ENCODE measurements at regions not wholly inside any gene's neighbourhood (a gene's known extent, or its start where the extent isn't known, plus 50 kb on each side); places are given as distances from the start of the nearest gene placed in this dataset. TPM values are rescaled to one million over a fixed set of nuclear protein-coding genes. Genes with fewer than 3 reads are reported as not detected.

DNA sequence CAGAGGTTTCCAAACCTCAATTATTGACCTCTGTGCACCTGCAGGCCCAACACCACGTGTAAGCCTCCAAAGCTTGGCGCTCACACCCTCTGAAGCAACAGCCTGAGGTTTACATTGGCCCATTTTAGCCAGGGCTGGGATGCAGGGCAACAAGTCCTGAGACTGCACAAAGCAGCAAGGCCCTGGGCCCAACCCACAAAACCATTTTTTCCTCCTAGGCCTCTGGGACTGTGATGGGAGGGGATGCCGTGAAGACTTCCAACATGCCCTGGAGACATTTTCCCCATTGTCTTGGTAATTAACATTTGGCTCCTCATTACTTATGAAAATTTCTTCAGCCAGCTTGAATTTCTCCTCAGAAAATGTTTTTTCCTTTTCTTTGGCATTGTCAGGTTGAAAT is 54.9 kb upstream of the CNKSR2 start:
- H3K27me3 ChIP-seq (replicated peaks; ENCODE audit: insufficient read depth), result no peaks in the 10 kb centered on the region
- in situ Hi-C loops (cut with MboI), result no loop called here
- no peak for DNase-seq
- no peaks in the 10 kb centered on the region for H3K4me1 ChIP-seq (ENCODE audit: insufficient read depth)
- WGBS, 2 experiments (ENCODE audit: low coverage in 1 of 2, low lambda C conversion rate in 2 of 2, missing lambda C conversion rate in 2 of 2), result 29 to 39% methylated on average over 3 of the region's 3 CpGs
- no peak overlapping the region for H3K4me3 ChIP-seq
- no peaks in the 10 kb centered on the region for H3F3A ChIP-seq (ENCODE audit: insufficient read depth)
- no peak overlapping the region for H3K27ac ChIP-seq
- H3K79me2 ChIP-seq (ENCODE audit: insufficient read depth), result no peaks in the 10 kb centered on the region
- no peak overlapping the region for H3K4me2 ChIP-seq (ENCODE audit: unreplicated experiment)
- TF ChIP-seq EZH2 (IDR thresholded peaks at IDR 0.05; ENCODE audit: insufficient read depth, poor library complexity, severe bottlenecking), result no peak
- TF ChIP-seq EZH2phosphoT487 (IDR thresholded peaks at IDR 0.05; ENCODE audit: insufficient read depth, low read depth), result no peak
- no peak overlapping the region for H3K9ac ChIP-seq
- no peaks in the 10 kb centered on the region for H4K20me1 ChIP-seq (ENCODE audit: insufficient read depth)
- no peak overlapping the region for H2AFZ ChIP-seq
- H3K36me3 ChIP-seq (ENCODE audit: low read depth), result no peaks in the 10 kb centered on the region
- no peaks in the 10 kb centered on the region for H3K9me3 ChIP-seq (ENCODE audit: low read depth)
- H3K9me2 ChIP-seq (ENCODE audit: insufficient read depth), result no peaks in the 10 kb centered on the region

Small RNA genes in the stretch of these regions (small RNA-seq; reads per million reads assigned to genes)
- gene RNU6-133P (ENCODE audit: low read depth, low replicate concordance), result not detected

All from GM23248 (cell line).